Thymus (tissue), 11 donors: ENCODE measurements at regions not wholly inside any gene's neighbourhood (a gene's known extent, or its start where the extent isn't known, plus 50 kb on each side); places are given as distances from the start of the nearest gene placed in this dataset.

Experiments used
- DNase-seq, 9 donors: peaks; one replicate each; pipeline ENCODE4 v3.0.0-alpha.2; 2013; ENCODE audit warnings: low spot score in 9 of 9, low read depth in 6 of 9, missing footprints in 1 of 9
- H3K27ac ChIP-seq, 2 donors: one replicate each; pipeline ENCODE4 v1.5.1; 2013; ENCODE audit warnings: control low read depth in 1 of 2, low read depth in 1 of 2, low read length in 1 of 2, mild to moderate bottlenecking in 1 of 2, moderate library complexity in 1 of 2
- H3K27me3 ChIP-seq, 2 donors: one replicate each; pipeline ENCODE4 v1.5.1; 2013; ENCODE audit warnings: low read length in 1 of 2; ENCODE audit not compliant: control insufficient read depth in 2 of 2, insufficient read depth in 1 of 2
- H3K36me3 ChIP-seq, 2 donors: one replicate each; pipeline ENCODE4 v1.5.1; 2013; ENCODE audit warnings: low read length in 1 of 2, mild to moderate bottlenecking in 1 of 2, moderate library complexity in 1 of 2; ENCODE audit not compliant: control insufficient read depth in 2 of 2, insufficient read depth in 2 of 2
- H3K4me1 ChIP-seq, 2 donors: one replicate each; pipeline ENCODE4 v1.5.1; 2013; ENCODE audit warnings: low read length in 2 of 2; ENCODE audit not compliant: control insufficient read depth in 2 of 2, insufficient read depth in 2 of 2
- H3K4me3 ChIP-seq, 2 donors: one replicate each; pipeline ENCODE4 v1.5.1; 2013; ENCODE audit warnings: low read length in 2 of 2, control low read depth in 1 of 2, mild to moderate bottlenecking in 1 of 2
- H3K9me3 ChIP-seq, 2 donors: one replicate each; pipeline ENCODE4 v1.5.1; 2013; ENCODE audit warnings: low read length in 1 of 2, mild to moderate bottlenecking in 1 of 2; ENCODE audit not compliant: control insufficient read depth in 2 of 2, insufficient read depth in 1 of 2
- WGBS: extraction: QIAGEN DNeasy Blood & Tissue Kit; methylation state at CpG from one replicate; pipeline ENCODE4 v1.1.7; 2013; 5-methylcytosine and 5-hydroxymethylcytosine counted together
- donor health status: healthy.

GRCh38 chrX:42050345-42050744 lies 127.0 kb upstream of the CASK start:
- Histone ChIP-seq H3K4me3 (no peak overlapping the region), H3K27me3 (no peaks in the 10 kb centered on the region), H3K27ac (no peak overlapping the region), H3K4me1 (no peaks in the 10 kb centered on the region), H3K36me3 (no peaks in the 10 kb centered on the region), H3K9me3 (no peaks in the 10 kb centered on the region)
- WGBS, result 97% methylated on average over 4 of the region's 4 CpGs
- no peak for DNase-seq

GRCh38 chrX:42047886-42048285 lies 124.5 kb upstream of the CASK start:
- Histone ChIP-seq H3K36me3 (no peaks in the 10 kb centered on the region), H3K27me3 (no peaks in the 10 kb centered on the region), H3K4me3 (no peak overlapping the region), H3K9me3 (no peaks in the 10 kb centered on the region), H3K4me1 (no peaks in the 10 kb centered on the region), H3K27ac (no peak overlapping the region)
- no peak for DNase-seq
- WGBS, result 91% methylated on average over 5 of the region's 5 CpGs

- Histone ChIP-seq H3K27ac (no peak overlapping the region), H3K27me3 (no peaks in the 10 kb centered on the region), H3K9me3 (no peaks in the 10 kb centered on the region), H3K4me1 (no peaks in the 10 kb centered on the region), H3K36me3 (no peaks in the 10 kb centered on the region), H3K4me3 (no peak overlapping the region)
- no peak for DNase-seq
- WGBS, result 97% methylated on average over 2 of the region's 2 CpGs
Measured at GRCh38 chrX:42028109-42028508, 104.8 kb upstream of the CASK start.

GRCh38 chrX:42027367-42028000 lies 104.1 kb upstream of the CASK start:
- H3K27ac ChIP-seq, result no peak overlapping the region
- no peaks in the 10 kb centered on the region for H3K27me3 ChIP-seq
- DNase-seq, result no peak
- H3K9me3 ChIP-seq, result no peaks in the 10 kb centered on the region
- over 99% methylated on average over 3 of the region's 3 CpGs for WGBS
- no peak overlapping the region for H3K4me3 ChIP-seq
- no peaks in the 10 kb centered on the region for H3K36me3 ChIP-seq
- H3K4me1 ChIP-seq, result no peaks in the 10 kb centered on the region

GRCh38 chrX:42025861-42026260 lies 102.5 kb upstream of the CASK start:
- no peak for DNase-seq
- 96% methylated on average over 2 of the region's 2 CpGs for WGBS

GRCh38 chrX:42023122-42023521 lies 99.8 kb upstream of the CASK start:
- DNase-seq, result no peak
- Histone ChIP-seq H3K36me3 (no peaks in the 10 kb centered on the region), H3K4me3 (no peak overlapping the region), H3K27ac (no peak overlapping the region), H3K27me3 (no peaks in the 10 kb centered on the region), H3K9me3 (no peaks in the 10 kb centered on the region), H3K4me1 (peaks cover 0 to 4% of the 10 kb centered on the region in 2 donors)
- WGBS, result 96% methylated on average over 1 of the region's 1 CpG

More at GRCh38 chrX:42025861-42026260, 102.5 kb upstream of the CASK start:
- no peaks in the 10 kb centered on the region for H3K9me3 ChIP-seq
- no peak overlapping the region for H3K4me3 ChIP-seq
- H3K27me3 ChIP-seq, result no peaks in the 10 kb centered on the region
- no peaks in the 10 kb centered on the region for H3K36me3 ChIP-seq
- no peaks in the 10 kb centered on the region for H3K4me1 ChIP-seq
- no peak overlapping the region for H3K27ac ChIP-seq

GRCh38 chrX:42022158-42022557 lies 98.8 kb upstream of the CASK start:
- DNase-seq, result no peak
- peaks cover 0 to 4% of the 10 kb centered on the region in 2 donors for H3K4me1 ChIP-seq
- no peaks in the 10 kb centered on the region for H3K27me3 ChIP-seq
- H3K9me3 ChIP-seq, result no peaks in the 10 kb centered on the region
- no peaks in the 10 kb centered on the region for H3K36me3 ChIP-seq
- H3K4me3 ChIP-seq, result no peak overlapping the region
- H3K27ac ChIP-seq, result no peak overlapping the region

GRCh38 chrX:42021058-42021457 lies 97.7 kb upstream of the CASK start:
- Histone ChIP-seq H3K27ac (no peak overlapping the region), H3K36me3 (no peaks in the 10 kb centered on the region), H3K4me3 (no peak overlapping the region), H3K9me3 (no peaks in the 10 kb centered on the region), H3K27me3 (no peaks in the 10 kb centered on the region), H3K4me1 (peaks cover 0 to 4% of the 10 kb centered on the region in 2 donors)
- no peak for DNase-seq

- no peaks in the 10 kb centered on the region for H3K36me3 ChIP-seq
- peak in 4 of 9 donors; percentile 3 to 27 (median 12) for DNase-seq
- WGBS, result 91% methylated on average over 2 of the region's 2 CpGs
- H3K4me1 ChIP-seq, result peaks cover 0 to 4% of the 10 kb centered on the region in 2 donors
- no peaks in the 10 kb centered on the region for H3K9me3 ChIP-seq
- H3K27me3 ChIP-seq, result no peaks in the 10 kb centered on the region
- no peak overlapping the region for H3K4me3 ChIP-seq
- no peak overlapping the region for H3K27ac ChIP-seq
Measured at GRCh38 chrX:42020225-42020624, 96.9 kb upstream of the CASK start.

- Histone ChIP-seq H3K9me3 (no peaks in the 10 kb centered on the region), H3K27ac (no peak overlapping the region), H3K4me3 (no peak overlapping the region), H3K27me3 (no peaks in the 10 kb centered on the region), H3K4me1 (peaks cover 0 to 4% of the 10 kb centered on the region in 2 donors), H3K36me3 (no peaks in the 10 kb centered on the region)
- DNase-seq, result no peak
- WGBS, result 94% methylated on average over 1 of the region's 1 CpG
Measured at GRCh38 chrX:42017971-42018370, 94.6 kb upstream of the CASK start.
